SK-N-SH (cell line): ENCODE measurements at regions not wholly inside any gene's neighbourhood (a gene's known extent, or its start where the extent isn't known, plus 50 kb on each side); places are given as distances from the start of the nearest gene placed in this dataset.

Source experiments
- CTCF ChIP-seq: fragments of 200-600 bp; sonication (generic); IDR thresholded peaks from 2 replicates; pipeline ENCODE4 v1.6.1; 2017; ENCODE audit warnings: antibody characterized with exemption, mild to moderate bottlenecking, moderate library complexity
- EP300 ChIP-seq, 2 experiments: IDR thresholded peaks; 2 replicates each; pipeline versions ENCODE4 v1.4.0 to v1.6.1; 2012; ENCODE audit warnings: borderline replicate concordance in 1 of 2, low read depth in 1 of 2, low read length in 1 of 2
- POLR2AphosphoS5 ChIP-seq: IDR thresholded peaks from 2 replicates; pipeline ENCODE4 v1.6.1; 2012; ENCODE audit warnings: low read depth, low read length
- RFX5 ChIP-seq: IDR thresholded peaks from 2 replicates; pipeline ENCODE4 v1.6.1; 2012; ENCODE audit warnings: mild to moderate bottlenecking, improper control_type of control experiment, low read length
- SIN3A ChIP-seq: IDR thresholded peaks from 2 replicates; pipeline ENCODE4 v1.6.1; 2012; ENCODE audit warnings: low read depth, mild to moderate bottlenecking, low read length, moderate library complexity, borderline replicate concordance

GRCh38 chr21:20856926-20857325 is 141.3 kb upstream of the NCAM2 start:
- TF ChIP-seq CTCF, result no peak
- no peak for TF ChIP-seq POLR2AphosphoS5
- TF ChIP-seq EP300 (IDR thresholded peaks at IDR 0.05; ENCODE audit: borderline replicate concordance in 1 of 2, low read depth in 1 of 2, low read length in 1 of 2), result no peak
- TF ChIP-seq RFX5, result no peak
- TF ChIP-seq SIN3A, result no peak
